SH-SY5Y (cell line): ENCODE measurements at regions not wholly inside any gene's neighbourhood (a gene's known extent, or its start where the extent isn't known, plus 50 kb on each side); places are given as distances from the start of the nearest gene placed in this dataset.

ENCODE experiments used
- GATA2 ChIP-seq: IDR thresholded peaks from 2 replicates; pipeline ENCODE4 v1.6.1; 2011; ENCODE audit warnings: mild to moderate bottlenecking, low read depth, low read length
- GATA3 ChIP-seq: IDR thresholded peaks from 2 replicates; pipeline ENCODE4 v1.6.1; 2011; ENCODE audit warnings: low read depth, mild to moderate bottlenecking, low read length, moderate library complexity

- TF ChIP-seq GATA2 (no peak), GATA3 (no peak)
Measured at GRCh38 chr10:28810057-28810870, 132.9 kb downstream of the BAMBI start.
